ENCODE measurements at regions not wholly inside any gene's neighbourhood (a gene's known extent, or its start where the extent isn't known, plus 50 kb on each side); places are given as distances from the start of the nearest gene placed in this dataset.
A peak's percentile ranks its signal among the peaks of the same experiment; 100 is the strongest.

GRCh38 chr15:97652700-97653167 lies 307.8 kb upstream of the ARRDC4 start:
- no peak overlapping the region for H2BK15ac ChIP-seq (ENCODE audit: low read depth, low read length)
- no peak overlapping the region for H4K91ac ChIP-seq (ENCODE audit: insufficient read depth, low read depth, low read length)
- no peaks in the 10 kb centered on the region for H3K36me3 ChIP-seq (ENCODE audit: control insufficient read depth, insufficient read depth, low read length)
- H3K4ac ChIP-seq (ENCODE audit: low read depth, low read length) = no peak overlapping the region
- H3K27ac ChIP-seq (ENCODE audit: insufficient read depth, low read length) = no peak overlapping the region
- POLR2A ChIA-PET (ENCODE audit: unreplicated experiment) = no interaction called here
- no peak overlapping the region for H3K9ac ChIP-seq (ENCODE audit: low read depth, low read length)
- in situ Hi-C loops (cut with MboI; ENCODE audit: low sequenced_read_pairs) = no loop called here
- no peak overlapping the region for H3K23ac ChIP-seq (ENCODE audit: low read depth, low read length)
- peak overlapping the region; percentile 43 for H2AFZ ChIP-seq (replicated peaks; ENCODE audit: low read length, poor library complexity)
- no peak overlapping the region for H2BK20ac ChIP-seq (ENCODE audit: low read depth, low read length)
- H4K8ac ChIP-seq (ENCODE audit: low read depth in 2 of 2, low read length in 2 of 2) = no peak overlapping the region
- BruUV-seq (replicated peaks) = no TSS peak
- dilution Hi-C loops (cut with HindIII; ENCODE audit: low sequenced_read_pairs, unreplicated experiment) = no loop called here
- no peak overlapping the region for H3K56ac ChIP-seq (ENCODE audit: extremely low read depth, insufficient read depth, low read length)
- no peak overlapping the region for H2AK9ac ChIP-seq (replicated peaks; ENCODE audit: low read depth, low read length, poor library complexity)
- H3K9me3 ChIP-seq (ENCODE audit: control insufficient read depth, insufficient read depth, low read length) = peaks cover 16% of the 10 kb centered on the region
- H3K27me3 ChIP-seq (ENCODE audit: control insufficient read depth, insufficient read depth, low read length) = no peaks in the 10 kb centered on the region
- H2BK120ac ChIP-seq (ENCODE audit: low read depth, low read length) = no peak overlapping the region
- no peak overlapping the region for H3K14ac ChIP-seq (replicated peaks; ENCODE audit: low read depth, low read length)
- intact Hi-C loops (cut with micrococcal nuclease) = no loop called here
- no peak overlapping the region for H3K4me2 ChIP-seq (ENCODE audit: low read depth, low read length)
- no peak for DNase-seq
- H3K4me1 ChIP-seq (ENCODE audit: control insufficient read depth, insufficient read depth, low read length) = no peaks in the 10 kb centered on the region
- H4K20me1 ChIP-seq (ENCODE audit: insufficient read depth, low read length) = no peaks in the 10 kb centered on the region
- no peak overlapping the region for H2BK5ac ChIP-seq (ENCODE audit: low read depth, low read length, poor library complexity, severe bottlenecking)
- H3K9me1 ChIP-seq (ENCODE audit: insufficient read depth, low read length) = no peaks in the 10 kb centered on the region
- no peak for ATAC-seq (ENCODE audit: low read depth)
- no peak for TF ChIP-seq BHLHE40 (IDR thresholded peaks at IDR 0.05; ENCODE audit: low read depth, low read length)
- TF ChIP-seq CTCF (conservative IDR thresholded peaks at IDR 0.05; ENCODE audit: low read depth, low read length) = no peak
- TF ChIP-seq USF2 (IDR thresholded peaks at IDR 0.05; ENCODE audit: low read depth, low read length) = no peak
- no peak for TF ChIP-seq RAD21 (IDR thresholded peaks at IDR 0.05; ENCODE audit: low read length)
- no peak for TF ChIP-seq CEBPB (IDR thresholded peaks at IDR 0.05; ENCODE audit: low read depth, low read length)
- no peak for TF ChIP-seq MXI1 (IDR thresholded peaks at IDR 0.05; ENCODE audit: borderline replicate concordance, low read depth, low read length)
- TF ChIP-seq NFE2L2 (IDR thresholded peaks at IDR 0.05; ENCODE audit: low read depth, low read length) = no peak
- no peak for TF ChIP-seq POLR2A (IDR thresholded peaks at IDR 0.05; ENCODE audit: low read depth, low read length)
- TF ChIP-seq CHD1 (IDR thresholded peaks at IDR 0.05; ENCODE audit: low read depth, low read length) = no peak
- no peak for TF ChIP-seq MAFK (IDR thresholded peaks at IDR 0.05; ENCODE audit: low read depth, low read length)
- TF ChIP-seq FOS (IDR thresholded peaks at IDR 0.05; ENCODE audit: low read depth, low read length) = no peak
- no peak for TF ChIP-seq SMC3 (IDR thresholded peaks at IDR 0.05; ENCODE audit: low read depth, low read length)
- TF ChIP-seq ELK1 (IDR thresholded peaks at IDR 0.05; ENCODE audit: borderline replicate concordance, low read depth, low read length) = no peak
- no peak for TF ChIP-seq MAZ (IDR thresholded peaks at IDR 0.05; ENCODE audit: borderline replicate concordance, low read depth, low read length)
- no peak for TF ChIP-seq RCOR1 (IDR thresholded peaks at IDR 0.05; ENCODE audit: insufficient replicate concordance, low read length)
- no peak overlapping the region for H4K5ac ChIP-seq (ENCODE audit: low read depth, low read length)
- CTCF ChIA-PET = no interaction called here
- no peak overlapping the region for H2AK5ac ChIP-seq (ENCODE audit: low read depth, low read length)
- no peak overlapping the region for H3K18ac ChIP-seq (ENCODE audit: low read depth, low read length)
- no peaks in the 10 kb centered on the region for H3K79me1 ChIP-seq (ENCODE audit: low read depth in 1 of 2, low read length in 2 of 2)
- WGBS, 2 experiments (ENCODE audit: extremely low coverage in 2 of 2, insufficient read length in 1 of 2) = 2% methylated on average over 8 of the region's 32 CpGs; no CpG with 5 or more reads in 1 of the 2 experiments
- no peak overlapping the region for H3K4me3 ChIP-seq (ENCODE audit: insufficient read depth, low read depth, low read length)

All from IMR-90 (cell line).